ENCODE measurements at regions not wholly inside any gene's neighbourhood (a gene's known extent, or its start where the extent isn't known, plus 50 kb on each side); places are given as distances from the start of the nearest gene placed in this dataset.

- no peak for DNase-seq (ENCODE audit: low read depth in 1 of 2, low spot score in 1 of 2)
- no peak overlapping the region for H3K4me3 ChIP-seq (replicated peaks; ENCODE audit: insufficient read depth, low read length)
- no peaks in the 10 kb centered on the region for H3K27me3 ChIP-seq (ENCODE audit: insufficient read depth, poor library complexity, severe bottlenecking)
- H3K27ac ChIP-seq (replicated peaks): no peak overlapping the region
- no peak for TF ChIP-seq CTCF (IDR thresholded peaks at IDR 0.05; ENCODE audit: insufficient read depth, low read length)
- TF ChIP-seq SPI1 (IDR thresholded peaks at IDR 0.05; ENCODE audit: borderline replicate concordance, low read depth): no peak
- TF ChIP-seq POLR2AphosphoS5 (IDR thresholded peaks at IDR 0.05; ENCODE audit: low read depth): no peak
- TF ChIP-seq GABPA (IDR thresholded peaks at IDR 0.05; ENCODE audit: low read depth): no peak
- no peak for TF ChIP-seq REST (IDR thresholded peaks at IDR 0.05; ENCODE audit: insufficient replicate concordance, low read depth)
Observed at GRCh38 chr22:49281467-49282340, 546.0 kb downstream of the BRD1 start.

GRCh38 chr22:49278340-49278739, 549.3 kb downstream of the BRD1 start:
- no peak for DNase-seq (ENCODE audit: low read depth in 1 of 2, low spot score in 1 of 2)
- Histone ChIP-seq H3K4me3 (replicated peaks; ENCODE audit: insufficient read depth, low read length) (no peak overlapping the region), H3K27me3 (ENCODE audit: insufficient read depth, poor library complexity, severe bottlenecking) (no peaks in the 10 kb centered on the region), H3K27ac (replicated peaks) (no peak overlapping the region)
- TF ChIP-seq SPI1 (IDR thresholded peaks at IDR 0.05; ENCODE audit: borderline replicate concordance, low read depth) (no peak), REST (IDR thresholded peaks at IDR 0.05; ENCODE audit: insufficient replicate concordance, low read depth) (no peak), GABPA (IDR thresholded peaks at IDR 0.05; ENCODE audit: low read depth) (no peak), POLR2AphosphoS5 (IDR thresholded peaks at IDR 0.05; ENCODE audit: low read depth) (no peak), CTCF (IDR thresholded peaks at IDR 0.05; ENCODE audit: insufficient read depth, low read length) (no peak)

- Histone ChIP-seq H3K4me3 (replicated peaks; ENCODE audit: insufficient read depth, low read length) (no peak overlapping the region), H3K27me3 (ENCODE audit: insufficient read depth, poor library complexity, severe bottlenecking) (no peaks in the 10 kb centered on the region), H3K27ac (replicated peaks) (no peak overlapping the region)
- TF ChIP-seq CTCF (IDR thresholded peaks at IDR 0.05; ENCODE audit: insufficient read depth, low read length): no peak
- no peak for DNase-seq (ENCODE audit: low read depth in 1 of 2, low spot score in 1 of 2)
Observed at GRCh38 chr22:49276567-49276966, 551.1 kb downstream of the BRD1 start.

Measured in HL-60 (cell line).